ENCODE measurements at regions not wholly inside any gene's neighbourhood (a gene's known extent, or its start where the extent isn't known, plus 50 kb on each side); places are given as distances from the start of the nearest gene placed in this dataset.

GRCh38 chr4:63275491-63275890 lies 1133.8 kb downstream of the TECRL start:
- TF ChIP-seq EZH2 (IDR thresholded peaks at IDR 0.05; ENCODE audit: borderline replicate concordance, low read length) = no peak
- TF ChIP-seq CTCF (conservative IDR thresholded peaks at IDR 0.05 in 1 of 2, IDR thresholded peaks at IDR 0.05 in 1 of 2; ENCODE audit: extremely low read depth in 1 of 2, insufficient read depth in 1 of 2, low read depth in 1 of 2, low read length in 2 of 2) = no peak
